HFFc6 (cell line): ENCODE measurements at regions not wholly inside any gene's neighbourhood (a gene's known extent, or its start where the extent isn't known, plus 50 kb on each side); places are given as distances from the start of the nearest gene placed in this dataset.

Source experiments
- DNase-seq: peaks from one replicate; pipeline ENCODE4 v3.0.0-alpha.2; 2018
- H3K27ac Mint-ChIP-seq: 2 replicates; pipeline ENCODE4 v1.8.0; 2020; ENCODE audit warnings: mild to moderate bottlenecking, mixed read lengths
- H3K27me3 Mint-ChIP-seq: 2 replicates; pipeline ENCODE4 v1.8.0; 2021; ENCODE audit warnings: mild to moderate bottlenecking, moderate library complexity, mixed read lengths; ENCODE audit not compliant: insufficient read depth
- H3K36me3 Mint-ChIP-seq: 2 replicates; pipeline ENCODE4 v1.8.0; 2021; ENCODE audit warnings: low read depth, mixed read lengths
- H3K4me1 Mint-ChIP-seq: 2 replicates; pipeline ENCODE4 v1.8.0; 2020; ENCODE audit warnings: low read depth, mixed read lengths
- H3K4me3 Mint-ChIP-seq: 2 replicates; pipeline ENCODE4 v1.8.0; 2020; ENCODE audit warnings: mild to moderate bottlenecking, moderate library complexity, mixed read lengths
- H3K9me3 Mint-ChIP-seq: 2 replicates; pipeline ENCODE4 v1.8.0; 2020; ENCODE audit warnings: mild to moderate bottlenecking, mixed read lengths
- CTCF ChIP-seq: fragments of 200-600 bp; sonication (generic); IDR thresholded peaks from 2 replicates; pipeline ENCODE4 v1.5.0; 2021; ENCODE audit warnings: antibody characterized with exemption, mild to moderate bottlenecking

GRCh38 chr2:5343785-5344335, 348.3 kb upstream of the SOX11 start:
- TF ChIP-seq CTCF: no peak
- no peaks in the 10 kb centered on the region for H3K36me3 Mint-ChIP-seq

GRCh38 chr2:5352286-5352685, 339.9 kb upstream of the SOX11 start:
- Mint-ChIP-seq H3K36me3 (no peaks in the 10 kb centered on the region), H3K27ac (no peak overlapping the region), H3K4me3 (no peak overlapping the region), H3K27me3 (no peaks in the 10 kb centered on the region), H3K4me1 (no peaks in the 10 kb centered on the region), H3K9me3 (peaks cover 49% of the 10 kb centered on the region)
- no peak for TF ChIP-seq CTCF
- DNase-seq: no peak

More at GRCh38 chr2:5343785-5344335, 348.3 kb upstream of the SOX11 start:
- DNase-seq: no peak
- Mint-ChIP-seq H3K27me3 (no peaks in the 10 kb centered on the region), H3K4me1 (no peaks in the 10 kb centered on the region), H3K4me3 (no peak overlapping the region), H3K27ac (no peak overlapping the region), H3K9me3 (peaks cover 33% of the 10 kb centered on the region)

GRCh38 chr2:5353565-5353964, 338.6 kb upstream of the SOX11 start:
- no peak for DNase-seq
- no peaks in the 10 kb centered on the region for H3K27me3 Mint-ChIP-seq
- 0 out of 2 replicates have a peak, but pooled peaks cover under 1% of the 10 kb centered on the region for H3K36me3 Mint-ChIP-seq
- TF ChIP-seq CTCF: no peak
- no peaks in the 10 kb centered on the region for H3K4me1 Mint-ChIP-seq
- no peak overlapping the region for H3K27ac Mint-ChIP-seq
- H3K9me3 Mint-ChIP-seq: peaks cover 44% of the 10 kb centered on the region
- H3K4me3 Mint-ChIP-seq: no peak overlapping the region

GRCh38 chr2:5359397-5359796, 332.8 kb upstream of the SOX11 start:
- Mint-ChIP-seq H3K4me1 (no peaks in the 10 kb centered on the region), H3K36me3 (0 out of 2 replicates have a peak, but pooled peaks cover 4% of the 10 kb centered on the region), H3K9me3 (peaks cover 38% of the 10 kb centered on the region), H3K27me3 (no peaks in the 10 kb centered on the region), H3K4me3 (no peak overlapping the region), H3K27ac (no peak overlapping the region)
- no peak for TF ChIP-seq CTCF
- no peak for DNase-seq

GRCh38 chr2:5360081-5360480, 332.1 kb upstream of the SOX11 start:
- Mint-ChIP-seq H3K27ac (no peak overlapping the region), H3K4me3 (no peak overlapping the region), H3K4me1 (no peaks in the 10 kb centered on the region), H3K36me3 (0 out of 2 replicates have a peak, but pooled peaks cover 4% of the 10 kb centered on the region), H3K9me3 (peaks cover 37% of the 10 kb centered on the region), H3K27me3 (no peaks in the 10 kb centered on the region)
- TF ChIP-seq CTCF: no peak
- no peak for DNase-seq

GRCh38 chr2:5364361-5364760, 327.8 kb upstream of the SOX11 start:
- Mint-ChIP-seq H3K36me3 (peaks cover 6% of the 10 kb centered on the region), H3K9me3 (peaks cover 39% of the 10 kb centered on the region), H3K4me1 (no peaks in the 10 kb centered on the region), H3K27ac (no peak overlapping the region), H3K27me3 (no peaks in the 10 kb centered on the region), H3K4me3 (no peak overlapping the region)
- DNase-seq: no peak
- no peak for TF ChIP-seq CTCF
